OCI-LY1 (cell line): ENCODE measurements at regions not wholly inside any gene's neighbourhood (a gene's known extent, or its start where the extent isn't known, plus 50 kb on each side); places are given as distances from the start of the nearest gene placed in this dataset.

Experiments used
- CTCF ChIP-seq: fragments of 200-600 bp; sonication (generic), shearing (Covaris generic); IDR thresholded peaks from 2 replicates; pipeline ENCODE4 v1.5.1; 2017; ENCODE audit warnings: mild to moderate bottlenecking, antibody characterized with exemption, low read length, moderate library complexity, mixed read lengths
- EZH2 ChIP-seq: fragments of 200-600 bp; sonication (generic), shearing (Covaris generic); IDR thresholded peaks from 2 replicates; pipeline ENCODE4 v1.8.0; 2017; ENCODE audit warnings: borderline replicate concordance, mixed run types, mild to moderate bottlenecking, antibody characterized with exemption, low read length, moderate library complexity, mixed read lengths

DNA sequence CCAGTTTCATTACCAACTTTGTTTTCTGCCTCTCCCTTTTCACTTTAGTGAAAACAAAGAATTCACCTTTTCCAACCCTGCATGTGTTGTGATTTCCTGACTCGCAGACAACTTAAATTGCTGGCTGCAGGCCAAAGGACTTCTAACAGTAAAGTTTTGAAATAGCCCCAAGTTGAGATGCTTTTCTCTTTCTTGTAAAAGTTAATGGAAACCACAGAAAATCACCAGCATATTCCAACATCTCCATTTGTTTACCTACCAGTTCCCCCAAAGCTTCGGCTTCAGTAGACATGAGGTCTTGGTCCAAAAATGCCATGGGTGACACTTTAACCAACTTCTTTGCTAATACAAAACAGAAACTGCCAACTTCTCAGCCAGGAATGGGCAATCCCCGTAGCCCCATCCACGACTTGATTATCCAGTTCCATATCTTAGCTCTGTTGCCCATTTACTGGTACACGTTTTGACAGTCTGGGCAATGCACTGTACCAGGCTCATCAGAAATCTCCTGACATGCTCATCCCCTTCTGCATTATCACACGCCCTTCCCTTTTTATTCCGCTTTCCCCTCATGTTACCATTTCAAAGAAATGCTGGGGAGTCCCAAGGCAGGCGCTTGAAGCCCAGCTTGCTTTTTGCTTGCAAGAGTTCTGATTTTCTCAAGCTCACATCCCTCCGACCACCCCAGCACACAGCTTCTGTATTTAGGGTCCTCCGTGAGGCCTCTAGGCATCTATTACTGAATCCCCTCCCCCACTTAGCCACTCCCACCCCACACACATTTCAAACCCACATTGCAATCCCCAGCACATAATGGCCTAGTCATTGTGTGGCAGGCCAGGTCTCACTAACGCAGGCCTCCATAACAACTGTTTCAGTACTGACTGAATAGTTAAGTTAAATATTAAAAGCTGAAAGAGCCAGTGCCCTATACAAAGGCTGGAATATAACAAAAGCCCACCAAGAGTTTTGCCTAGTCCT, 137.9 kb upstream of the S100G start:
- TF ChIP-seq CTCF: no peak
- no peak for TF ChIP-seq EZH2
